Kidney epithelial cell (primary cell): ENCODE measurements at regions not wholly inside any gene's neighbourhood (a gene's known extent, or its start where the extent isn't known, plus 50 kb on each side); places are given as distances from the start of the nearest gene placed in this dataset.

Source experiments
- DNase-seq: peaks from one replicate; pipeline ENCODE4 v3.0.0-alpha.2; 2010; ENCODE audit warnings: low read depth
- H3K27me3 ChIP-seq: 2 replicates; pipeline ENCODE4 v1.6.0; 2011; ENCODE audit warnings: low read length; ENCODE audit not compliant: control insufficient read depth, insufficient read depth
- H3K36me3 ChIP-seq: 2 replicates; pipeline ENCODE4 v1.5.1; 2011; ENCODE audit warnings: low read length; ENCODE audit not compliant: control insufficient read depth, insufficient read depth
- H3K4me3 ChIP-seq: 2 replicates; pipeline ENCODE4 v1.5.1; 2011; ENCODE audit warnings: low read depth, mild to moderate bottlenecking, control low read depth, low read length
- TF ChIP-seq, protein P1 (sequence below): IDR thresholded peaks from 2 replicates; pipeline ENCODE4 v1.5.1; 2011; ENCODE audit warnings: mild to moderate bottlenecking, moderate library complexity, low read length, control low read depth, inconsistent platforms; ENCODE audit not compliant: insufficient read depth, poor library complexity, severe bottlenecking

DNA sequence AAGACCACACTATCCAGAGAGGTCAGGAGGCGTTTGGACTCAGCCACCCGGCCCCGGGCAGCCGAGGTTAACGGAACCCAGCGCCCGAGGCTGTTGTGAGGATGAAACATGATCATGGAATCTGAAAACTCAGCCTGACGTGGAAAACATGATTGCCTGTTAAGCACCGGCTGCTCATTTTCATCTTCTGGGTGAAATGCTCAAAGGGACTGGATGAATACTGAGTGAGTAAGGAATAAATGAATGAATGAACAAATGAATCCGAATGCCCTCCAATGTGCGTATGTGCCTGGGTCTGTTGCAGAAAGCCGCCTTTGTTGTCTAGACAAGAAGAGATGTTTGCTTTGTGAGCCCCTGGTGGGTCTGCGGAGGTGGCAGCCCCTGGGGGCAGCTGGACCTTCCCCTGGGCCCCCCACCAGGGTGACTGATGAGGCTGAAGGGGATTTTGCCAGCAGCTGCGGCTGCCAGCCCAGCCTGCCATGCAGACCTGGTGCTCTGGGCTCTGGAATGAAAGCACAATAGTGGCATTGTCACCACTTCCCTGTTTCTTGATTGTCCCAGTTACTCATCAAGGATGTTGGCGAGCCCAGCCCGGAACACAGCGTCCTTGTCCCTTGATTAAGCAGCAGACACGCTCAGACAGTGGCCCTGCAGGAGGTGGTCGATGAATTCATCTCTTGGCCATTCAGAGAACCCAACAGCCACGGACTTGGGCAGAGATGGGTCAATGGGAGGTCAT is 211.1 kb downstream of the ANKRD60 start:
- no peak overlapping the region for H3K4me3 ChIP-seq
- DNase-seq: peak; percentile 78
- TF ChIP-seq, protein P1, sequence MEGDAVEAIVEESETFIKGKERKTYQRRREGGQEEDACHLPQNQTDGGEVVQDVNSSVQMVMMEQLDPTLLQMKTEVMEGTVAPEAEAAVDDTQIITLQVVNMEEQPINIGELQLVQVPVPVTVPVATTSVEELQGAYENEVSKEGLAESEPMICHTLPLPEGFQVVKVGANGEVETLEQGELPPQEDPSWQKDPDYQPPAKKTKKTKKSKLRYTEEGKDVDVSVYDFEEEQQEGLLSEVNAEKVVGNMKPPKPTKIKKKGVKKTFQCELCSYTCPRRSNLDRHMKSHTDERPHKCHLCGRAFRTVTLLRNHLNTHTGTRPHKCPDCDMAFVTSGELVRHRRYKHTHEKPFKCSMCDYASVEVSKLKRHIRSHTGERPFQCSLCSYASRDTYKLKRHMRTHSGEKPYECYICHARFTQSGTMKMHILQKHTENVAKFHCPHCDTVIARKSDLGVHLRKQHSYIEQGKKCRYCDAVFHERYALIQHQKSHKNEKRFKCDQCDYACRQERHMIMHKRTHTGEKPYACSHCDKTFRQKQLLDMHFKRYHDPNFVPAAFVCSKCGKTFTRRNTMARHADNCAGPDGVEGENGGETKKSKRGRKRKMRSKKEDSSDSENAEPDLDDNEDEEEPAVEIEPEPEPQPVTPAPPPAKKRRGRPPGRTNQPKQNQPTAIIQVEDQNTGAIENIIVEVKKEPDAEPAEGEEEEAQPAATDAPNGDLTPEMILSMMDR: no peak
- no peaks in the 10 kb centered on the region for H3K27me3 ChIP-seq
- no peaks in the 10 kb centered on the region for H3K36me3 ChIP-seq

DNA sequence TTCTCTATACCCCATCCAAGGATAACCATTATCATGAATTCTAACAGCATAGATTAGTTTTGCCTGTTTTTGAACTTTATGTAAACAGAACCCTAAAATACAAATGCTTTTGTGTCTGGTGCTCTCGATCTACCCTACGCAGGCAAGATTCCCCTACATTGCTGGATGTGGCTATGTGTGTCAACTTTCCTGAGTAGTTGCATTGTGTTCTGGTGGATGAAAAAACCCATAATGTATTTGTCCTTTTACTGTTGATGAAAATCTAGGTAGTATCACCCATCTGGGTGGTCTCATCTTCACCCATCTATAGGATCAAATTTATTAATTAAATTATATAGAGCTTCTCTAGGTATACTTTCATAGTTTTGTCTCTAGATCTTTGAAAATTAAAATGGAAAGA is 211.7 kb downstream of the ANKRD60 start:
- no peaks in the 10 kb centered on the region for H3K27me3 ChIP-seq
- no peaks in the 10 kb centered on the region for H3K36me3 ChIP-seq
- DNase-seq: no peak
- TF ChIP-seq, protein P1: no peak
- H3K4me3 ChIP-seq: no peak overlapping the region

DNA sequence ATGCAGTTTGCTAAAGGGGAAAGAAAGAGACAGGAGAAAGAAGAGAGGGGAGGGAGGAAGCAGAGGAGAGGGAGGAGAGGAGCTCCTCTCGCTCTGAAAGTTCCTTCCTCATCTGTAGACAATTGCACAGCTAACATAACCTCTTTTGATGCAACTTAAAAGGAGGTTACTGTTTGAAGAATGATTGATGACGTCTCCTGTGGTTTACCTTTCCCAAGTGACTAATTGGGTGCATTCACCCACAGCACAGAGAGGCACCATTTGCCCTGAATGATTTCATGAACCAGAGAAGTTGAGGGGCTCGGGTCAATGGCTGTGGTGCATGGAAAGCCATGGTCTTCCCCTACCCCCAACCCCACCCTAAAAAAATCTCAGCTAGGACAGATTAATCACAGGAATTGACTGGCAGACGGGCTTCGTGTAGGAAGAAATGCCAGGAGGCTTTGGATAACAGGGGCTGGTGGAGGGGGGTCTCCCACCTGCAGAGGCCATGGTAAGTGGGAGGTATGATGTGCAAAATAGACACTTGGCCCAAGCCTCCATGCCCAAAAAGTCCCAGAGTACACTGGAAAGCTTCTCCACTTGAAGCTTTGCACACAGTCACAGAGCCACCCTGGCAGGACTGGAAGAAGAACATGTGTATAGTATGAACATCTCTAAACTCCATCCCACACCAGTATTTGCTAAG is 213.7 kb downstream of the ANKRD60 start:
- Histone ChIP-seq H3K36me3 (no peaks in the 10 kb centered on the region), H3K27me3 (no peaks in the 10 kb centered on the region), H3K4me3 (no peak overlapping the region)
- peak; percentile 82 for DNase-seq
- TF ChIP-seq, protein P1: no peak

DNA sequence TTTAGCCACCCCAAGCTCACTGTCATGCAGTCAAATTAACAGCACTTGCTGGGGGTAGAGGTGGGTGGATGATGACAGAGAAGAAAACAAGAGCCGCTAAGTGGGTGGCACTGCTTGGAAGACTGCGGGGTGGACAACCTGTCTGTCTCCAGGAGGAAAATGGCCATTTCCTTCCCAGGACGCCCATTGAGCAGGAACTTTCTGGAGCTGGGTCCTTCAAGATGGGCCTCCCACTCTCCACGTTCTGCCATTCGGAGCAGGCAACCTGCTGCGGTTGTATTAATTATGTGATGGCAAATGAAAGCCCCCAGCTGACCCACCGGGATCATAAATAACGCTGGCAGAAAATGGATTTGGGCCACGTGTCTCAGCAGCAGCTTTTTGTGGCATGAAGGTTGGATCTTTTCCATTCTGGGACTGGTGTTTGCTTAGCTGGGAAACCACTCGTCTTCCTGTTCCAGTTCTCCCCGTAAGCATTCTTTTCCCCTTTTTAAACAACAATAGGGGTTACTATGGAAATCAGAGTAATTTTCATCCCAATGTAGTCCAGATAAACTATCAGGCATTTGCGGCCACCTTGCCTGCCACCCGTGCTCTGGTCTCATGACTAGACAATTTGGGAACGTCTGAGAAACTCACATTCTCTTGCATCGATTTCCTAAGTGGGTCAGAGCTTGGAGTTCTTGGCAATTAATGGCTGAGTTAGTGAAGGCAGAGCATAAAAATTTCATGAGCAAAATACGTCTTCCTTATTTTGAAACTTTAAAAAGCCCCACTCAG is 215.5 kb downstream of the ANKRD60 start:
- Histone ChIP-seq H3K36me3 (no peaks in the 10 kb centered on the region), H3K27me3 (no peaks in the 10 kb centered on the region), H3K4me3 (no peak overlapping the region)
- TF ChIP-seq, protein P1: no peak
- DNase-seq: no peak

GRCh38 chr20:58011947-58012610 is 216.4 kb downstream of the ANKRD60 start:
- Histone ChIP-seq H3K36me3 (no peaks in the 10 kb centered on the region), H3K4me3 (no peak overlapping the region), H3K27me3 (no peaks in the 10 kb centered on the region)
- TF ChIP-seq, protein P1: no peak
- no peak for DNase-seq
